IPS DF 4.7 (cell line): ENCODE measurements at regions not wholly inside any gene's neighbourhood (a gene's known extent, or its start where the extent isn't known, plus 50 kb on each side); places are given as distances from the start of the nearest gene placed in this dataset.
A peak's percentile ranks its signal among the peaks of the same experiment; 100 is the strongest.
"Not testable (repeated sequence)": the region's sequence is repeated elsewhere in the genome, so short reads cannot be mapped to it uniquely, and the experiment has no call there.

Experiments used
- DNase-seq: peaks from one replicate; pipeline ENCODE4 v3.0.0-alpha.2; 2013; ENCODE audit warnings: low spot score; ENCODE audit errors: extremely low read depth

GRCh38 chr6:74588094-74588832 lies 617.6 kb downstream of the COL12A1 start:
- DNase-seq, result no peak

- no peak for DNase-seq
Observed at GRCh38 chr6:74587386-74587785, 618.5 kb downstream of the COL12A1 start.

GRCh38 chr6:74585753-74586152 lies 620.1 kb downstream of the COL12A1 start:
- no peak for DNase-seq

- DNase-seq, result no peak
Observed at GRCh38 chr6:74581681-74582080, 624.2 kb downstream of the COL12A1 start.

- DNase-seq, result no peak
Observed at GRCh38 chr6:74579794-74580193, 626.1 kb downstream of the COL12A1 start.

GRCh38 chr6:74579047-74579446 lies 626.8 kb downstream of the COL12A1 start:
- no peak for DNase-seq

GRCh38 chr6:74578339-74578738 lies 627.5 kb downstream of the COL12A1 start:
- DNase-seq, result no peak

GRCh38 chr6:74577619-74578018 lies 628.2 kb downstream of the COL12A1 start:
- no peak for DNase-seq

GRCh38 chr6:74574794-74575193 lies 631.1 kb downstream of the COL12A1 start:
- no peak for DNase-seq

GRCh38 chr6:74573613-74574012 lies 632.2 kb downstream of the COL12A1 start:
- DNase-seq, result no peak

GRCh38 chr6:74570044-74570443 lies 635.8 kb downstream of the COL12A1 start:
- DNase-seq, result no peak

- DNase-seq, result no peak
Observed at GRCh38 chr6:74568861-74569260, 637.0 kb downstream of the COL12A1 start.

- not testable (repeated sequence) for DNase-seq
Observed at GRCh38 chr6:74567923-74568290, 637.9 kb downstream of the COL12A1 start.

GRCh38 chr6:74567281-74567922 lies 638.5 kb downstream of the COL12A1 start:
- no peak for DNase-seq

- DNase-seq, result no peak
Observed at GRCh38 chr6:74557236-74557635, 648.6 kb downstream of the COL12A1 start.

GRCh38 chr6:74554041-74554440 lies 651.8 kb downstream of the COL12A1 start:
- no peak for DNase-seq

GRCh38 chr6:74551896-74552295 lies 654.0 kb downstream of the COL12A1 start:
- DNase-seq, result no peak

- no peak for DNase-seq
Observed at GRCh38 chr6:74550821-74551220, 655.0 kb downstream of the COL12A1 start.

GRCh38 chr6:74549746-74550145 lies 656.1 kb downstream of the COL12A1 start:
- DNase-seq, result peak; percentile 7

- no peak for DNase-seq
Observed at GRCh38 chr6:74534465-74535211, 671.2 kb downstream of the COL12A1 start.

GRCh38 chr6:74519163-74519562 lies 686.7 kb downstream of the COL12A1 start:
- DNase-seq, result no peak

GRCh38 chr6:74518035-74518434 lies 687.8 kb downstream of the COL12A1 start:
- no peak for DNase-seq
